ENCODE measurements at regions not wholly inside any gene's neighbourhood (a gene's known extent, or its start where the extent isn't known, plus 50 kb on each side); places are given as distances from the start of the nearest gene placed in this dataset.

- TF ChIP-seq CTCF (conservative IDR thresholded peaks at IDR 0.05; ENCODE audit: low read depth, low read length) (no peak), EZH2 (IDR thresholded peaks at IDR 0.05; ENCODE audit: borderline replicate concordance, low read depth, low read length, poor library complexity, severe bottlenecking) (no peak)
These were observed 150.2 kb upstream of the EEA1 start for GRCh38 chr12:93079271-93079670.
